ENCODE measurements at regions not wholly inside any gene's neighbourhood (a gene's known extent, or its start where the extent isn't known, plus 50 kb on each side); places are given as distances from the start of the nearest gene placed in this dataset.

- no peak for TF ChIP-seq EZH2 (IDR thresholded peaks at IDR 0.05; ENCODE audit: insufficient read depth, poor library complexity, severe bottlenecking)
- no peak for TF ChIP-seq EZH2phosphoT487 (IDR thresholded peaks at IDR 0.05; ENCODE audit: insufficient read depth, low read depth)
These were observed 150.5 kb downstream of the SOX1 start for GRCh38 chr13:112217431-112217830.
